IPS DF 19.7 (cell line): ENCODE measurements at regions not wholly inside any gene's neighbourhood (a gene's known extent, or its start where the extent isn't known, plus 50 kb on each side); places are given as distances from the start of the nearest gene placed in this dataset.

Source experiments
- DNase-seq: peaks from one replicate; pipeline ENCODE4 v3.0.0-alpha.2; 2013; ENCODE audit warnings: low read depth, low spot score

- no peak for DNase-seq
Measured at GRCh38 chr13:74966814-74967424, 515.0 kb downstream of the TBC1D4 start.

- no peak for DNase-seq
Measured at GRCh38 chr13:74966275-74966674, 515.7 kb downstream of the TBC1D4 start.

DNA sequence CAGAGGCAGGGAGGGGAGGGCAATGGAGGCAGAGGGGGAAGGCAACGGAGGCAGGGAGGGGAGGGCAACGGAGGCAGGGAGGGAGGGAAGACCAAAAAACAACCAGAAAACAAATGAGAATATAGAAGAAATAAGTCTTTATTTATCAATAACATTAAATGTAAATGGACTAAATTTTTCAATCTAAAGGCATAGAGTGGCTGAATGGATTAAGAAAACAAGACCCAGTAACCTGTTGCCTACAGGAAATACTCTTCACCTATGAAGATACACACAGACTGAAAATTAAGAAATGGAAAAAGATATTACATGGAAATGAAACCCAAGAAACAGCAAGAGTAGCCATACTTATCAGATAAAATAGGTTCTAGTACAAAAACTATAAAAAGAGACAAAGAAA is 536.3 kb downstream of the TBC1D4 start:
- DNase-seq, result no peak

DNA sequence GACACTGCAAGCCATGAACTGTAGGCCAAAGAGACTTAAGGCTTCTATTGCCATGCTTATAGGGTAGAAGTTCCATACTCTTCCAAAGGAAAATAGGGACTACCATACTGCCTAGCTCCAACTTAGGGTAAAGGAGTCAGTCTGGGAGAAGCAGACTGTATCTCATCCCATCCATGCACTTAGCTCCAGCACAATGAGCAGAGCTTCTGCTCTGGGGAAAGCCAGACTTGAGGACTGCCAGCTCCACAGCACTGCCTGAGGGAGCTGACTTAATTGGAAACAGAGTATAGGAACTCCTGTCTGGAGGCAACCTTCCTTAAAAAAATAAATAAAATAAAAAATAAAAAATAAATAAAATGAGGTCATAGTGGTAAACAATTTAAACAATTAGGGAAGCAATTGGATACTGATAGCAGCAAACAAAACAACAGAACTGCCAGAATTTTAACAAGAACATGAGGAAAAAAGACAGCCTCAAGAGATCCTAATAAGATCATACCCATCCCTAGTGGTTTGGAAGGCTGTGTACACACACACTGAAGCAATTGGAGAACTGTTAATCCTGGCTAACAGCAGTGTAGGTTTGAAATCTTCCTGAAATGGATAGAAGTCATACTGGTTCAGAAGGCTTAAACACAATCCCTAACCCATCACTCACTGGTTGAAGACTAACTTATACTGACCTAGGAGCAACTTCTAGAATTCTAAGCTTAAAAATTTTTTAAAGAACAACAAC is 550.1 kb downstream of the TBC1D4 start:
- DNase-seq, result no peak

GRCh38 chr13:74930402-74931165 is 551.4 kb downstream of the TBC1D4 start:
- DNase-seq, result no peak

DNA sequence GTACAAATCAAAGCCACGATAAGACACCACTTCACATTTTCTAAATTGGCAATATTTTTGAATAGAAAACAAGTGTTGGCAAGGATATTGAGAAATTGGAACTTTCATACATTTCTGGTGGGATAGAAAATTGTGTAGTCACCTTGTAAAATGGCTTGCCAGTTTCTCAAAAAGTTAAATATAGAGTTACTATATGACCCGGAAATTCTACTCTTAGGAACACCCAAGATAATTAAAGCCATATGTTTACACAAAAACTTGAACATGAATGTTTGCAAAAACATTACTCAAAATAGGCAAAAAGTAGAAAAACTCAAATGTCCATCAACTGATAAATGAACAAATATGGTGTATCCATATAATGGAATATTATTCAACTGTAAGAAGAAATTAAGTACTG is 552.5 kb downstream of the TBC1D4 start:
- DNase-seq, result no peak

- DNase-seq, result no peak
Measured at GRCh38 chr13:74927823-74928222, 554.1 kb downstream of the TBC1D4 start.

GRCh38 chr13:74922963-74923362 is 559.0 kb downstream of the TBC1D4 start:
- DNase-seq, result no peak

DNA sequence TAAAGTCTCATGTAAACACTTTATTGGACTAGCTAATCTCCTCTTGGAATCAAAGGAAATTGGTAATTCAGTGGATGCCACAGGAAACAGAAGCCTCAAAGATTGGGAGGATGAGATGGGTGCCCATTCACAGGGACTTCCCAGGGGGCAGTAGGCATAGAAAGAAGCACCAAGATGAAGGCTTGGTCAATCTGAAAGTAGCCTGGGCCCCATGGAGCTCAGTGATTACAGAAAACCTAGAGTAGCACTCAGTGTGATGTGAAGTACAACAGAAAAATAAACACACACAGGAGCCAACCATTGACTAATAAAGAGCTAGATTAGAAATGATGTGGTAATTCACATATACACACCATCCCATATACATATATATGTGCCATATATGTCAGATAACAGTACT is 560.6 kb downstream of the TBC1D4 start:
- DNase-seq, result no peak

DNA sequence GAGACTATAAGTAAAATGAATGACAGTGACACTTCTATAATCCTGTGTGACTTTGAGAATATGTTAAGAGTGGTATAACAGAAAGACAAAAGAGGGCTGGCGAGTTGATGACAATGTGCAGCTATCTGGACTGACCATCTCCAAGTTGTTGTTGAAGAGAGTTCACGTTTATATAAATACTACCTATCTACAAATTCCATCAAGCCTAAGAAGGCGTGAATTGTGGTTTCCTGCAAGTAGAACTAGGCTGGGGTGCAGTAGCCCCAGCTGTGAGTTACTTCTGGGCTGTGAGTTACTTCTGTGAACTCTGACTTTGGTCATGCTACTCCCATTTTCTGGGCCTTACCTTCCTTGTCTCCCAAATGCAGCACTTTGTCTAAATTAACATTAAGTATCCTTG is 561.0 kb downstream of the TBC1D4 start:
- DNase-seq, result no peak

DNA sequence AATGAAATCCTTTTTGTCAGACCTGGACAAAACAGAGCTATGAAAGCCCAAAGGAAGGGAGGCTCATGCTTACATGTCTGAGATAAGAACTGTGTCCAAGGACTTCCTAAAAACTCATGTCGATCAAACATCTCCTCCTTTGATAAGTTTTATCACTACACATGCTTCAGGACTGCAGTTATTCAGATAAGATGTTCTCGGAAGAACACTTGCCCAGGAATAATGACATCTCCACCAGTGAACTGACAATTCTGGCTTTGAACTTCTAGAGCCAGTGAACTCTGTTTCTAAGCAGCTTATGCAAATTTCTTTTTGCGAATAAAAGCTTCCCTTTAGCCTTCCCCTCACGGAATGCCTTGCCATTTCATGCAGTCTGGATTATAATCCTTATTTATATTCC is 561.6 kb downstream of the TBC1D4 start:
- no peak for DNase-seq

DNA sequence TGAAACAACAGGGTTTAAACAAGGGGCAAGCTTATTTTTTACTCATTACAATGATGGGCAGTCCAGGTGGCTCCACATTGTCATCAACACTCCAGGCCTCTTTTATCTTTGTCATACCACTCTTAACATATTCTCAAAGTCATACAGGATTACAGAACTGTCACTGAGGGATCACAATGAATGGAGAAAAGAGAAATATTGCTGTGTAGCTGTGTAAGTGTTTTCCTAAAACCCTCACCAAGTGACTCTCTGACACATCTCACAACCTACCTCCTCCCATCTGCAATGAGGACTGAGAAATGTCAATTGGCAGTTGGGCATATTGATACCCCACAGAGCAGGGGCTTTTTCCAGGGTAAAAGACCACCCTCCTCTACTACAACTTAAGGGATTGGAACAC is 562.1 kb downstream of the TBC1D4 start:
- DNase-seq, result no peak

DNA sequence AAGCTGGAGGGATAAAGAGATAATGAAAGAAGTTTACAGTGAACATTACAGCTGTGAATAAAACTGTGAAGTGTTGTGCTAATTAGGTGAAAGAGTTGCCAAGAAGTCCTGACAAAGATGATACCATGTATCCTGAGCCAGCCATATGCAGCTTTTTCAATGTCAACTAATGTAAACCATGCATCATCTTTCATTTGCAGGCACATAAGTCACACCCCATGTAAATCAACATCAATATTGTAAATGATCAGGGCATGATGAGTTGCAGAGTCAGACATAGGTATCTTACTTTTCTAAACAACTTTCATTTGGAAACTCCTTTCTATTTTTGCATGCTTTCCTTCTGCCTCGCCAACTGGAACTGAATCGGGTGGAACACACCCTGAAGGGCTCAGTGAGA is 569.1 kb downstream of the TBC1D4 start:
- no peak for DNase-seq

DNA sequence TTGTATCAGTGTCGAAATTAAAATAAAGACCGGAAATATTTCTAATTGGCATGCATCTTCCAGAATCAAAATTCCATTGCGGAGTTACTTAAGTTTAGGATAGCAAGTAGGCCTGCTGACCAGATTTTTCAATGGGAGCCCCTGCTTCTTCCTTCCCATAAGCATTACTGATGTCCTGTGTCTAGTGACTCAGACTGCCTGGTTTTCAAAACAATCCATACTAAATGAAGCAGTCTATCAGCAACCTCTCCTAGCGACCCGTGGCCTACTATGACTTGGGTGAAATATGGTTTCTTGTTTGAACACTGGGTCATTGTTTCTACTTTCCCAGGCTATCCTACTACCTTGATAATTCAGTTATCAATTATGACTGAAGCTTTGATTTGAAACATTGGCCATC is 571.6 kb downstream of the TBC1D4 start:
- no peak for DNase-seq

- DNase-seq, result no peak
Measured at GRCh38 chr13:74907788-74908187, 574.2 kb downstream of the TBC1D4 start.

GRCh38 chr13:74904556-74904955 is 577.4 kb downstream of the TBC1D4 start:
- DNase-seq, result no peak

GRCh38 chr13:74895042-74895796 is 586.8 kb downstream of the TBC1D4 start:
- no peak for DNase-seq

- DNase-seq, result no peak
Measured at GRCh38 chr13:74892096-74892495, 589.9 kb downstream of the TBC1D4 start.

DNA sequence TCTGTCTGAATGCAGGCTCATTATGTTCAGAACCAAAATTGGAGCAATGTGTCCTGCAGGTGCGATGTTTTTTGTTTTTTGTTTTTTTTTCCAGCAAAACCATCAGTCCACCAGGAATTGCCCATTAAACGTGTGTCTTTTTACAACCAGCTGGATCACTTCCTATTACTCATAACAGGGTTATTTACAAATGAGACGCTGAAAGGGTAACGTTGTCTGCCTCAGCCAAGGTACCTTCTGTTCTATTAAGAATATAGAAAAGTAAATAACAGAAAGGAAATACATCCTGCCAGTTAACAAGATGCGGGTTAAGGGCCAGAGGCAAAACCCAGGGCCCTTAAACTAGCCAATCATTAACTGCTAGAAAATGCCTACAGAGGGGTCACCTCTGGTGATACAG is 590.4 kb downstream of the TBC1D4 start:
- no peak for DNase-seq

GRCh38 chr13:74889321-74889720 is 592.6 kb downstream of the TBC1D4 start:
- no peak for DNase-seq

DNA sequence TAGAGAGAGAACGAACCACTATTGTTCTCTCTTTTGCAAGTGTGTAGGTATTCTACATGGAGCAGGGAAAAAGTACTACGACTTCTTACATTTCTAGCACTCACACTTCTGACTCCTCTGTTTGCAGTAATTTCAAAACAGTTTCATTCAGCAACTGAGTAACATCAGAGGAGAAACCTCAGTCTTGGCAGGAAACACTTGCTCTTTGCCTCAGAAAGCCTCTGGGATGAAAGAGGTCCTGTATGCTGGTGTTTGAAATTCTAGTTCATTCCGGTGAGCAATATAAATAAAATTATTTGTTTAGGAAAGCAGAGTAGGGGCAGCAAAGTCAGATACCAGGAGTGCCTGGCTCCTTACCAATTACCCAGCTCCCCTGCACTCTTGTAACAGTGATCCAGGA is 595.5 kb downstream of the TBC1D4 start:
- no peak for DNase-seq

DNA sequence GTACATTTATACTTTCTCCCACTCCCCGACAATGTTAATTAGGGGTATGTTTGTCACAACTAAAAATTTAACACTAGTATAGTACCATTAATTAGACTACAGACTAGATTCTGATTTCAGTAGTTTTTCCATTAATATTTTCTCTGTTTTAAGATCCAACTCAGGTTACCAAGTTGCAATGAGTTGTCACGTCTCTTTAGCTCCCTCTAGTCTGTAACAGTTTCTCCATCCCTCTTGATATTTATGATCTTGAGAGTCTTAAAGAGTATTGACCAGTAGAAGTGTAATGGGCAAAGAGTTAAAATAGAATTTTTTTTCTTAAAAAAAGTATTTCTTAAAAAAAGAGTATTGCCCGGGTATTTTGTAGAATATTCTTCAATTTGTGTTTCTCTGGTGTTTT is 598.1 kb downstream of the TBC1D4 start:
- DNase-seq, result no peak
